ENCODE measurements at regions not wholly inside any gene's neighbourhood (a gene's known extent, or its start where the extent isn't known, plus 50 kb on each side); places are given as distances from the start of the nearest gene placed in this dataset.

- no peak overlapping the region for H3K4me2 ChIP-seq (ENCODE audit: control insufficient read depth, extremely low read depth, insufficient read depth, low read depth, low read length)
- H3K4me3 ChIP-seq (ENCODE audit: control insufficient read depth in 2 of 3, extremely low read depth in 1 of 3, insufficient read depth in 2 of 3, low read depth in 1 of 3, low read length in 3 of 3), result no peak overlapping the region
- dilution Hi-C loops (cut with MboI; ENCODE audit: extremely low pct_ligation_motif_present, low sequenced_read_pairs), result no loop called here
- H3K4me1 ChIP-seq (ENCODE audit: control insufficient read depth, extremely low read depth, insufficient read depth, low read length), result no peaks in the 10 kb centered on the region
- no peaks in the 10 kb centered on the region for H3K9me1 ChIP-seq (ENCODE audit: control insufficient read depth, extremely low read depth, insufficient read depth, low read length)
- DNase-seq (ENCODE audit: low read depth, low spot score) (no peak), FAIRE-seq (no peak)
- no peaks in the 10 kb centered on the region for H3K9me3 ChIP-seq (ENCODE audit: control insufficient read depth, low read depth, low read length)
- H2AFZ ChIP-seq (ENCODE audit: control insufficient read depth, low read length), result no peak overlapping the region
- no peak overlapping the region for H3K9ac ChIP-seq (ENCODE audit: control insufficient read depth, extremely low read depth, insufficient read depth, low read length)
- TF ChIP-seq, protein P1, sequence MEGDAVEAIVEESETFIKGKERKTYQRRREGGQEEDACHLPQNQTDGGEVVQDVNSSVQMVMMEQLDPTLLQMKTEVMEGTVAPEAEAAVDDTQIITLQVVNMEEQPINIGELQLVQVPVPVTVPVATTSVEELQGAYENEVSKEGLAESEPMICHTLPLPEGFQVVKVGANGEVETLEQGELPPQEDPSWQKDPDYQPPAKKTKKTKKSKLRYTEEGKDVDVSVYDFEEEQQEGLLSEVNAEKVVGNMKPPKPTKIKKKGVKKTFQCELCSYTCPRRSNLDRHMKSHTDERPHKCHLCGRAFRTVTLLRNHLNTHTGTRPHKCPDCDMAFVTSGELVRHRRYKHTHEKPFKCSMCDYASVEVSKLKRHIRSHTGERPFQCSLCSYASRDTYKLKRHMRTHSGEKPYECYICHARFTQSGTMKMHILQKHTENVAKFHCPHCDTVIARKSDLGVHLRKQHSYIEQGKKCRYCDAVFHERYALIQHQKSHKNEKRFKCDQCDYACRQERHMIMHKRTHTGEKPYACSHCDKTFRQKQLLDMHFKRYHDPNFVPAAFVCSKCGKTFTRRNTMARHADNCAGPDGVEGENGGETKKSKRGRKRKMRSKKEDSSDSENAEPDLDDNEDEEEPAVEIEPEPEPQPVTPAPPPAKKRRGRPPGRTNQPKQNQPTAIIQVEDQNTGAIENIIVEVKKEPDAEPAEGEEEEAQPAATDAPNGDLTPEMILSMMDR (optimal IDR thresholded peaks at IDR 0.05 in 1 of 3, IDR thresholded peaks at IDR 0.05 in 1 of 3, conservative IDR thresholded peaks at IDR 0.05 in 1 of 3; ENCODE audit: extremely low read depth in 1 of 3, insufficient read depth in 2 of 3, low read length in 3 of 3), result no peak
- TF ChIP-seq EZH2 (IDR thresholded peaks at IDR 0.05; ENCODE audit: low read length), result no peak
- H3K27me3 ChIP-seq (ENCODE audit: control insufficient read depth, extremely low read depth, insufficient read depth, low read length), result no peaks in the 10 kb centered on the region
- peaks cover 90% of the 10 kb centered on the region for H3K79me2 ChIP-seq (ENCODE audit: control insufficient read depth, insufficient read depth, low read length)
- H3K36me3 ChIP-seq (ENCODE audit: control insufficient read depth in 2 of 2, extremely low read depth in 1 of 2, insufficient read depth in 2 of 2, low read length in 2 of 2), result peaks cover 12 to 14% of the 10 kb centered on the region in 2 experiments
- H3K27ac ChIP-seq (ENCODE audit: control insufficient read depth, insufficient read depth, low read length), result no peak overlapping the region
- no peaks in the 10 kb centered on the region for H4K20me1 ChIP-seq (ENCODE audit: control insufficient read depth, extremely low read depth, insufficient read depth, low read length)
These were observed 411.0 kb upstream of the WWC1 start for GRCh38 chr5:167880420-167880819.

- Histone ChIP-seq H3K36me3 (ENCODE audit: control insufficient read depth in 2 of 2, extremely low read depth in 1 of 2, insufficient read depth in 2 of 2, low read length in 2 of 2) (peaks cover 12 to 14% of the 10 kb centered on the region in 2 experiments), H3K27ac (ENCODE audit: control insufficient read depth, insufficient read depth, low read length) (no peak overlapping the region), H3K79me2 (ENCODE audit: control insufficient read depth, insufficient read depth, low read length) (peaks cover 91% of the 10 kb centered on the region), H3K27me3 (ENCODE audit: control insufficient read depth, extremely low read depth, insufficient read depth, low read length) (no peaks in the 10 kb centered on the region), H3K9ac (ENCODE audit: control insufficient read depth, extremely low read depth, insufficient read depth, low read length) (no peak overlapping the region), H2AFZ (ENCODE audit: control insufficient read depth, low read length) (no peak overlapping the region), H3K9me1 (ENCODE audit: control insufficient read depth, extremely low read depth, insufficient read depth, low read length) (no peaks in the 10 kb centered on the region), H4K20me1 (ENCODE audit: control insufficient read depth, extremely low read depth, insufficient read depth, low read length) (no peaks in the 10 kb centered on the region), H3K9me3 (ENCODE audit: control insufficient read depth, low read depth, low read length) (no peaks in the 10 kb centered on the region), H3K4me2 (ENCODE audit: control insufficient read depth, extremely low read depth, insufficient read depth, low read depth, low read length) (no peak overlapping the region), H3K4me1 (ENCODE audit: control insufficient read depth, extremely low read depth, insufficient read depth, low read length) (no peaks in the 10 kb centered on the region), H3K4me3 (ENCODE audit: control insufficient read depth in 2 of 3, extremely low read depth in 1 of 3, insufficient read depth in 2 of 3, low read depth in 1 of 3, low read length in 3 of 3) (no peak overlapping the region)
- FAIRE-seq (no peak), DNase-seq (ENCODE audit: low read depth, low spot score) (no peak)
- no peak for TF ChIP-seq EZH2 (IDR thresholded peaks at IDR 0.05; ENCODE audit: low read length)
- dilution Hi-C loops (cut with MboI; ENCODE audit: extremely low pct_ligation_motif_present, low sequenced_read_pairs), result no loop called here
These were observed 410.4 kb upstream of the WWC1 start for GRCh38 chr5:167881041-167881440.

DNA sequence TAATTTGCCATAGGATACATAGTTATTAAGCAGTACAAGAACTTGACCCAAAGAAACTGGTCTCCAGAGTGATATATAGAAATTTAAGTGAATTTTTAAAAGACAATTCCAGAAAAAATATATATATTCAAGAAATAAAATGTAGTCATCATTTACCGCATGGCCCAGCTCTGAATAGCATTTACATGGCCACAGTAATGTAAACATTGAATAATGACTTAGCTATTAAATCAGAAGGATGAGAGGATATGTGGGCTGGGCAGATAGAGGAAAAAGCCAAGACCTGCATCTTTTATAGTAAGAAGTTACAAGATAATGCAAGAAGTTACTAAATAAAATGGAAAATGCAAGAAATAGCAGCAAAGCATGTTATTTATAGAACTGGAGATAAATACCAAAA, 405.2 kb upstream of the WWC1 start:
- peaks cover 10% of the 10 kb centered on the region for H4K20me1 ChIP-seq (ENCODE audit: control insufficient read depth, extremely low read depth, insufficient read depth, low read length)
- H3K79me2 ChIP-seq (ENCODE audit: control insufficient read depth, insufficient read depth, low read length), result peaks cover 96% of the 10 kb centered on the region
- dilution Hi-C loops (cut with MboI; ENCODE audit: extremely low pct_ligation_motif_present, low sequenced_read_pairs), result no loop called here
- H3K4me2 ChIP-seq (ENCODE audit: control insufficient read depth, extremely low read depth, insufficient read depth, low read depth, low read length), result no peak overlapping the region
- no peaks in the 10 kb centered on the region for H3K27me3 ChIP-seq (ENCODE audit: control insufficient read depth, extremely low read depth, insufficient read depth, low read length)
- no peak for TF ChIP-seq EZH2 (IDR thresholded peaks at IDR 0.05; ENCODE audit: low read length)
- TF ChIP-seq, protein P1 (optimal IDR thresholded peaks at IDR 0.05 in 1 of 3, IDR thresholded peaks at IDR 0.05 in 1 of 3, conservative IDR thresholded peaks at IDR 0.05 in 1 of 3; ENCODE audit: extremely low read depth in 1 of 3, insufficient read depth in 2 of 3, low read length in 3 of 3), result no peak
- no peak overlapping the region for H3K27ac ChIP-seq (ENCODE audit: control insufficient read depth, insufficient read depth, low read length)
- no peak overlapping the region for H3K9ac ChIP-seq (ENCODE audit: control insufficient read depth, extremely low read depth, insufficient read depth, low read length)
- H3K4me1 ChIP-seq (ENCODE audit: control insufficient read depth, extremely low read depth, insufficient read depth, low read length), result no peaks in the 10 kb centered on the region
- no peak overlapping the region for H3K4me3 ChIP-seq (ENCODE audit: control insufficient read depth in 2 of 3, extremely low read depth in 1 of 3, insufficient read depth in 2 of 3, low read depth in 1 of 3, low read length in 3 of 3)
- FAIRE-seq (no peak), DNase-seq (ENCODE audit: low read depth, low spot score) (no peak)
- H3K9me1 ChIP-seq (ENCODE audit: control insufficient read depth, extremely low read depth, insufficient read depth, low read length), result no peaks in the 10 kb centered on the region
- H2AFZ ChIP-seq (ENCODE audit: control insufficient read depth, low read length), result no peak overlapping the region
- no peaks in the 10 kb centered on the region for H3K9me3 ChIP-seq (ENCODE audit: control insufficient read depth, low read depth, low read length)
- peaks cover 5 to 12% of the 10 kb centered on the region in 2 experiments for H3K36me3 ChIP-seq (ENCODE audit: control insufficient read depth in 2 of 2, extremely low read depth in 1 of 2, insufficient read depth in 2 of 2, low read length in 2 of 2)

All from keratinocyte (primary cell).